ENCODE measurements at regions not wholly inside any gene's neighbourhood (a gene's known extent, or its start where the extent isn't known, plus 50 kb on each side); places are given as distances from the start of the nearest gene placed in this dataset.

DNA sequence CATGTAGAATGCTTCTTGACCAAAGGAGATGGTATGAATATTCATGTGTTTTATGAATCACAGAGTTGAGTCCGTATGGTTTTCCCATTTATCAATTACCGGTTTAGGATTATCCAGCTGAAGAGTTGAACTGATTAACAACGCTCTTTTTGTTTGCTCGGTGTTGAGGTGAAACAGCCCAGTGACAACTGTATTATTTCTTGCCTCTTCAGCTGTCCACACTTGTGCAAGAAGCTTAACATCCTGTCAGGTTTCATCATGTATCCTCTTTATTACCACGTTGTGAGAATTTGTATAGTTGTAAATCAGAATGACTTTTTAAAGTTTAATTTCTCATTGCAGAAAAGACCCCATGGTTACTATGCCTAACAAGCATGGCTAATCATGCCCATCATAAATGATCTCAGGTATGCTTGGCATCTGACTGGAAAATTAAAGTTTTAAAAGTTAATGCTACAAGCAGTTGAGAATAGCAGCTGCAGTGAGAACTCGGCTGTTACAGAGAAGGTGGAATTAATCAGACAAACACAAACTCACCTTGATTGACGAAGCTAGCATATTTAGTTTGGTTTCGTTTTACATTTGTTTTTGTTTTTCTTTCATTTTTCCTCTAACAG, 563.2 kb upstream of the ADGRL2 start:
- H3K27ac ChIP-seq (ENCODE audit: low read depth in 1 of 2, low read length in 2 of 2) = no peak overlapping the region
- H3K4me1 ChIP-seq (ENCODE audit: control insufficient read depth in 4 of 4, insufficient read depth in 4 of 4, low read length in 3 of 4) = peaks cover 0 to 12% (median 2%) of the 10 kb centered on the region in 4 donors
- H3K27me3 ChIP-seq (ENCODE audit: control insufficient read depth in 4 of 4, insufficient read depth in 4 of 4, low read length in 3 of 4) = no peaks in the 10 kb centered on the region
- WGBS = 22% methylated on average over 8 of the region's 8 CpGs
- H3K9ac ChIP-seq (ENCODE audit: low read depth in 1 of 2, low read length in 2 of 2) = no peak overlapping the region
- no peaks in the 10 kb centered on the region for H3K9me3 ChIP-seq (ENCODE audit: control insufficient read depth in 4 of 4, low read length in 3 of 4)
- DNase-seq (ENCODE audit: low spot score) = no peak
- TF ChIP-seq REST (IDR thresholded peaks at IDR 0.05) = peak; percentile 26
- no peak for TF ChIP-seq NR2F2 (IDR thresholded peaks at IDR 0.05)
- no peak for TF ChIP-seq SP1 (IDR thresholded peaks at IDR 0.05)
- no peak for TF ChIP-seq ATF3 (IDR thresholded peaks at IDR 0.05)
- TF ChIP-seq YY1 (IDR thresholded peaks at IDR 0.05) = no peak
- peak overlapping the region; percentile 34 to 53 (median 36) for H3K4me3 ChIP-seq (ENCODE audit: low read depth in 1 of 3, low read length in 3 of 3)
- H3K36me3 ChIP-seq (ENCODE audit: control insufficient read depth in 4 of 4, insufficient read depth in 3 of 4, low read depth in 1 of 4, low read length in 3 of 4) = no peaks in the 10 kb centered on the region

GRCh38 chr1:81234237-81234636, 566.5 kb upstream of the ADGRL2 start:
- Histone ChIP-seq H3K9ac (ENCODE audit: low read depth in 1 of 2, low read length in 2 of 2) (no peak overlapping the region), H3K9me3 (ENCODE audit: control insufficient read depth in 4 of 4, low read length in 3 of 4) (no peaks in the 10 kb centered on the region), H3K27ac (ENCODE audit: low read depth in 1 of 2, low read length in 2 of 2) (no peak overlapping the region), H3K4me1 (ENCODE audit: control insufficient read depth in 4 of 4, insufficient read depth in 4 of 4, low read length in 3 of 4) (peaks cover 0 to 12% (median 2%) of the 10 kb centered on the region in 4 donors), H3K4me3 (ENCODE audit: low read depth in 1 of 3, low read length in 3 of 3) (no peak overlapping the region), H3K27me3 (ENCODE audit: control insufficient read depth in 4 of 4, insufficient read depth in 4 of 4, low read length in 3 of 4) (no peaks in the 10 kb centered on the region), H3K36me3 (ENCODE audit: control insufficient read depth in 4 of 4, insufficient read depth in 3 of 4, low read depth in 1 of 4, low read length in 3 of 4) (no peaks in the 10 kb centered on the region)
- DNase-seq (ENCODE audit: low spot score) = no peak
- TF ChIP-seq NR2F2 (IDR thresholded peaks at IDR 0.05) (no peak), JUND (IDR thresholded peaks at IDR 0.05) (no peak), SP1 (IDR thresholded peaks at IDR 0.05) (no peak), TAF1 (conservative IDR thresholded peaks at IDR 0.05) (no peak), HNF4G (IDR thresholded peaks at IDR 0.05) (no peak), ATF3 (IDR thresholded peaks at IDR 0.05) (no peak), FOXA2 (IDR thresholded peaks at IDR 0.05) (no peak), YY1 (IDR thresholded peaks at IDR 0.05) (no peak), FOXA1 (IDR thresholded peaks at IDR 0.05) (no peak)
- 74% methylated on average over 3 of the region's 3 CpGs for WGBS

GRCh38 chr1:81233591-81233990, 567.1 kb upstream of the ADGRL2 start:
- no peak overlapping the region for H3K9ac ChIP-seq (ENCODE audit: low read depth in 1 of 2, low read length in 2 of 2)
- no peak overlapping the region for H3K4me3 ChIP-seq (ENCODE audit: low read depth in 1 of 3, low read length in 3 of 3)
- H3K36me3 ChIP-seq (ENCODE audit: control insufficient read depth in 4 of 4, insufficient read depth in 3 of 4, low read depth in 1 of 4, low read length in 3 of 4) = no peaks in the 10 kb centered on the region
- no peaks in the 10 kb centered on the region for H3K27me3 ChIP-seq (ENCODE audit: control insufficient read depth in 4 of 4, insufficient read depth in 4 of 4, low read length in 3 of 4)
- WGBS = 95% methylated on average over 1 of the region's 1 CpG
- no peaks in the 10 kb centered on the region for H3K9me3 ChIP-seq (ENCODE audit: control insufficient read depth in 4 of 4, low read length in 3 of 4)
- peaks cover 0 to 11% (median 1%) of the 10 kb centered on the region in 4 donors for H3K4me1 ChIP-seq (ENCODE audit: control insufficient read depth in 4 of 4, insufficient read depth in 4 of 4, low read length in 3 of 4)
- DNase-seq (ENCODE audit: low spot score) = no peak
- no peak overlapping the region for H3K27ac ChIP-seq (ENCODE audit: low read depth in 1 of 2, low read length in 2 of 2)
- TF ChIP-seq NR2F2 (IDR thresholded peaks at IDR 0.05) (no peak), HNF4A (conservative IDR thresholded peaks at IDR 0.05) (no peak), RAD21 (IDR thresholded peaks at IDR 0.05) (no peak), YY1 (IDR thresholded peaks at IDR 0.05) (no peak), HNF4G (IDR thresholded peaks at IDR 0.05) (no peak), RXRA (IDR thresholded peaks at IDR 0.05) (no peak), FOXA1 (IDR thresholded peaks at IDR 0.05) (no peak), CTCF (IDR thresholded peaks at IDR 0.05; ENCODE audit: low read depth, low read length, missing input control) (no peak), TAF1 (conservative IDR thresholded peaks at IDR 0.05) (no peak), EGR1 (IDR thresholded peaks at IDR 0.05; ENCODE audit: low read depth in 2 of 2) (no peak), GABPA (IDR thresholded peaks at IDR 0.05 in 1 of 2, conservative IDR thresholded peaks at IDR 0.05 in 1 of 2) (no peak), FOXA2 (IDR thresholded peaks at IDR 0.05) (no peak), ATF3 (IDR thresholded peaks at IDR 0.05) (no peak), MAX (IDR thresholded peaks at IDR 0.05) (no peak)
- TF ChIP-seq, protein P1, sequence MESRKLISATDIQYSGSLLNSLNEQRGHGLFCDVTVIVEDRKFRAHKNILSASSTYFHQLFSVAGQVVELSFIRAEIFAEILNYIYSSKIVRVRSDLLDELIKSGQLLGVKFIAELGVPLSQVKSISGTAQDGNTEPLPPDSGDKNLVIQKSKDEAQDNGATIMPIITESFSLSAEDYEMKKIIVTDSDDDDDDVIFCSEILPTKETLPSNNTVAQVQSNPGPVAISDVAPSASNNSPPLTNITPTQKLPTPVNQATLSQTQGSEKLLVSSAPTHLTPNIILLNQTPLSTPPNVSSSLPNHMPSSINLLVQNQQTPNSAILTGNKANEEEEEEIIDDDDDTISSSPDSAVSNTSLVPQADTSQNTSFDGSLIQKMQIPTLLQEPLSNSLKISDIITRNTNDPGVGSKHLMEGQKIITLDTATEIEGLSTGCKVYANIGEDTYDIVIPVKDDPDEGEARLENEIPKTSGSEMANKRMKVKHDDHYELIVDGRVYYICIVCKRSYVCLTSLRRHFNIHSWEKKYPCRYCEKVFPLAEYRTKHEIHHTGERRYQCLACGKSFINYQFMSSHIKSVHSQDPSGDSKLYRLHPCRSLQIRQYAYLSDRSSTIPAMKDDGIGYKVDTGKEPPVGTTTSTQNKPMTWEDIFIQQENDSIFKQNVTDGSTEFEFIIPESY (IDR thresholded peaks at IDR 0.05) = no peak

All from liver (tissue), 8 donors.